Endothelial cell of umbilical vein (primary cell): ENCODE measurements at regions not wholly inside any gene's neighbourhood (a gene's known extent, or its start where the extent isn't known, plus 50 kb on each side); places are given as distances from the start of the nearest gene placed in this dataset.

Experiments
- EZH2 ChIP-seq: IDR thresholded peaks from 2 replicates; pipeline ENCODE4 v1.6.1; 2012; ENCODE audit warnings: borderline replicate concordance, low read depth, mild to moderate bottlenecking, moderate library complexity, low read length, inconsistent platforms; ENCODE audit not compliant: severe bottlenecking
- MYC ChIP-seq: IDR thresholded peaks from one replicate; pipeline ENCODE4 v1.6.1; 2011; ENCODE audit warnings: mild to moderate bottlenecking, low read depth, low read length
- POLR2AphosphoS5 ChIP-seq: IDR thresholded peaks from 2 replicates; pipeline ENCODE4 v1.6.1; 2012; ENCODE audit warnings: low read depth, mild to moderate bottlenecking, control low read depth, low read length, moderate library complexity; ENCODE audit not compliant: insufficient read depth
- TF ChIP-seq, protein P1 (sequence below), 2 donors: IDR thresholded peaks; 1 replicate in 1 of 2; 2 replicates in 1 of 2; pipeline ENCODE4 v1.5.1; 2011; ENCODE audit warnings: low read length in 2 of 2, mild to moderate bottlenecking in 2 of 2, moderate library complexity in 2 of 2, control low read depth in 1 of 2, inconsistent platforms in 1 of 2, low read depth in 1 of 2; ENCODE audit not compliant: insufficient read depth in 1 of 2; ENCODE audit errors: extremely low read depth in 1 of 2

DNA sequence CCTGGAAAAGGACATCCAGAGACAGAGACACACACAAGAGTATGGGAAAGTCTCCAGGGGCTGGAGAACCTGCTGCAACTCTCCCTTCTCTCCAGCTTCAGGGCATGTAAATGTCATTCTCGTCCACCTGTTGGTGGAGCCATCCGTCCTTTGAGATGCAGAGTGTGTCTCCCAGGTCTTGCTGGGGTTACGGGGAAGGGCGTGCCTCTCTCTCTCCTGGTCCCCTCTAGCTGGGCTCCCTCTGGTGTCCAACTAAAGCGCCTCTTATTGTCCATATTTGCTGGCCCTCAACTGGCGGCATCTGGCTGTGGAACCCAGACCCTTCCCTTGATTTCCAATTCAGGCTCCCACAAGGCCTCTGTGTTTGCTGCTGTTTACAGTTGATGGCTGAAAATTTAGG is 244.1 kb downstream of the BMP7 start:
- TF ChIP-seq POLR2AphosphoS5 (no peak), MYC (no peak), EZH2 (no peak)
- TF ChIP-seq, protein P1, sequence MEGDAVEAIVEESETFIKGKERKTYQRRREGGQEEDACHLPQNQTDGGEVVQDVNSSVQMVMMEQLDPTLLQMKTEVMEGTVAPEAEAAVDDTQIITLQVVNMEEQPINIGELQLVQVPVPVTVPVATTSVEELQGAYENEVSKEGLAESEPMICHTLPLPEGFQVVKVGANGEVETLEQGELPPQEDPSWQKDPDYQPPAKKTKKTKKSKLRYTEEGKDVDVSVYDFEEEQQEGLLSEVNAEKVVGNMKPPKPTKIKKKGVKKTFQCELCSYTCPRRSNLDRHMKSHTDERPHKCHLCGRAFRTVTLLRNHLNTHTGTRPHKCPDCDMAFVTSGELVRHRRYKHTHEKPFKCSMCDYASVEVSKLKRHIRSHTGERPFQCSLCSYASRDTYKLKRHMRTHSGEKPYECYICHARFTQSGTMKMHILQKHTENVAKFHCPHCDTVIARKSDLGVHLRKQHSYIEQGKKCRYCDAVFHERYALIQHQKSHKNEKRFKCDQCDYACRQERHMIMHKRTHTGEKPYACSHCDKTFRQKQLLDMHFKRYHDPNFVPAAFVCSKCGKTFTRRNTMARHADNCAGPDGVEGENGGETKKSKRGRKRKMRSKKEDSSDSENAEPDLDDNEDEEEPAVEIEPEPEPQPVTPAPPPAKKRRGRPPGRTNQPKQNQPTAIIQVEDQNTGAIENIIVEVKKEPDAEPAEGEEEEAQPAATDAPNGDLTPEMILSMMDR (IDR thresholded peaks at IDR 0.05; ENCODE audit: extremely low read depth in 1 of 2, insufficient read depth in 1 of 2, low read depth in 1 of 2, low read length in 2 of 2) = no peak
